Muscle layer of colon (tissue), 2 donors: ENCODE measurements at regions not wholly inside any gene's neighbourhood (a gene's known extent, or its start where the extent isn't known, plus 50 kb on each side); places are given as distances from the start of the nearest gene placed in this dataset.

Experiments used
- H3K27ac ChIP-seq: one replicate; pipeline ENCODE4 v1.7.0; 2013; ENCODE audit warnings: low read depth, mild to moderate bottlenecking, low read length, moderate library complexity
- H3K27me3 ChIP-seq, 2 donors: one replicate each; pipeline ENCODE4 v1.7.0; 2013; ENCODE audit warnings: low read length in 2 of 2, mild to moderate bottlenecking in 2 of 2; ENCODE audit not compliant: insufficient read depth in 2 of 2, control insufficient read depth in 1 of 2
- H3K36me3 ChIP-seq: one replicate; pipeline ENCODE4 v1.7.0; 2013; ENCODE audit warnings: mild to moderate bottlenecking, low read length; ENCODE audit not compliant: insufficient read depth
- H3K4me1 ChIP-seq: one replicate; pipeline ENCODE4 v1.7.0; 2013; ENCODE audit warnings: mild to moderate bottlenecking, low read length; ENCODE audit not compliant: insufficient read depth
- H3K4me3 ChIP-seq, 2 donors: one replicate each; pipeline ENCODE4 v1.7.0; 2013; ENCODE audit warnings: low read length in 2 of 2, low read depth in 1 of 2, mild to moderate bottlenecking in 1 of 2, moderate library complexity in 1 of 2
- H3K9ac ChIP-seq: one replicate; pipeline ENCODE4 v1.7.0; 2013; ENCODE audit warnings: low read length
- H3K9me3 ChIP-seq: one replicate; pipeline ENCODE4 v1.7.0; 2013; ENCODE audit warnings: mild to moderate bottlenecking, low read length
- donor health status: abdominal sarcoma.
- donor health status: Adenocarcinoma of cecum.

DNA sequence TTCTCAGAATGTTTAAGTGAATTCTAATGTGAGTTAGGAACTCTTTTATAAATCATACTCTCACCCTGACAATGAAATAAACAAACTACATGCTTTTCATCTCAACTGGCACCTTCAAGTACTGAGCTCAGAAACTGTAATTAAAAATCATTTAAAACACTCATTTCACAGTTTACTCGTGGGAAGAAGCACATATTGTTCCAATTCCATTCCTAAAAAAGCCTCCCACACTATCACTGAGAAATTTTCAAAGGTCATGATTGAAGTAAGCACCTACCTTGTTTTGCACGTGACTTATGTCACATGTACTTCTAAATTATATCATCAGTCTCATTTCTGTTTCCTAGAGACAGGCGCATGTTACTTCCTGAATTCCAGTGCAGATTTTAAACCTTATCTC lies 678.1 kb upstream of the SLC8A1 start:
- Histone ChIP-seq H3K27ac (no peak overlapping the region), H3K4me3 (no peak overlapping the region), H3K27me3 (no peaks in the 10 kb centered on the region)

DNA sequence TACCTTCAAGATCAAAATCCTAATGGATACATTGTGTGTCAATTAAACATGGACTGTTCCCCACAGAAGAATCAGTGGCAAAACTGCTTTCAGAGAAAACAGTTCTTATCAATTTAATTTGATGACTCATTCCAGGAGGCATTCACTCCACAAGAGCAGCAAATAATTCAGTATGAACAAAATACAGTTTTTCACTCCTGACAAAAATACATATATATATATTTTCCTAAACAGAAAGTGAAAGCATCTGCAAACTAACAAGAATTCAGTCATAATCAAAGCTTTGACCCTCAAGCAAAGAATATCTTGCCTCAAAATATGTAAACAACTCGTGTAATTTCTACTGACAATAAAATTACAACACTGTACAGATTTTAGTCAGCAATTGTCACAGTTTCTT lies 685.1 kb upstream of the SLC8A1 start:
- Histone ChIP-seq H3K9ac (no peak overlapping the region), H3K36me3 (no peaks in the 10 kb centered on the region), H3K9me3 (no peaks in the 10 kb centered on the region), H3K4me1 (no peaks in the 10 kb centered on the region), H3K27ac (no peak overlapping the region), H3K4me3 (no peak overlapping the region), H3K27me3 (no peaks in the 10 kb centered on the region)

More for the DNA sequence above, 678.1 kb upstream of the SLC8A1 start:
- no peaks in the 10 kb centered on the region for H3K9me3 ChIP-seq
- no peak overlapping the region for H3K9ac ChIP-seq
- H3K36me3 ChIP-seq = no peaks in the 10 kb centered on the region
- peaks cover 5% of the 10 kb centered on the region for H3K4me1 ChIP-seq

DNA sequence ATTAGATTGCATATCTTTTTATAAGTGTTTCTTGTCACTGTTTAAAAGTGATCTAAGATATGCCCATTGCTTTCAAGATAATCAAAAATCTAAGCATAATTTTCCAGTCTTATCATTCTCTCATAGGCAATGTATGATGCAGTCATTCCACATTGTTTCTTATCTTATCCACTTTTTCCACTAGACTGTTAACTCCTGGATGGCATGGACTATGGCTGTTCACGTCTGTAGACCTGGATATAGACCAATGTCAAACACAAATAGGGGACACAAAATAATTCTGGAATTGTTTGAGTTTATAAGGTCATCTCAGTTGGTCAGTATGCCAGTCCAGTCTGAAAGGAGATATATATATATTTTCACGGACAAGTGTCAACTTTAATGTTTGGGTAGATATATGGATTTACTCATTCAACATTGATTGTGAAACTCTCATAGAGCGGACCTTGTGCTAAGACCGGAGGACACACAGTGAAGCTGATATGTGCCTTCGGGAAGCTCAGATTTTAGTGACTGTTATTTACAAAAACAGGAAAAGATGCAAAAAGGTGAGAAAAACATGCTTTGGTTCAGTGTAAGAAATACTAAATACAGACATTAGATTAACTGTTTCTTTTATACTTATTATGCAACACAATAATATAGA lies 689.4 kb upstream of the SLC8A1 start:
- H3K4me3 ChIP-seq = no peak overlapping the region
- no peaks in the 10 kb centered on the region for H3K4me1 ChIP-seq
- no peaks in the 10 kb centered on the region for H3K27me3 ChIP-seq
- no peaks in the 10 kb centered on the region for H3K9me3 ChIP-seq
- H3K36me3 ChIP-seq = no peaks in the 10 kb centered on the region
- no peak overlapping the region for H3K9ac ChIP-seq
- H3K27ac ChIP-seq = no peak overlapping the region

DNA sequence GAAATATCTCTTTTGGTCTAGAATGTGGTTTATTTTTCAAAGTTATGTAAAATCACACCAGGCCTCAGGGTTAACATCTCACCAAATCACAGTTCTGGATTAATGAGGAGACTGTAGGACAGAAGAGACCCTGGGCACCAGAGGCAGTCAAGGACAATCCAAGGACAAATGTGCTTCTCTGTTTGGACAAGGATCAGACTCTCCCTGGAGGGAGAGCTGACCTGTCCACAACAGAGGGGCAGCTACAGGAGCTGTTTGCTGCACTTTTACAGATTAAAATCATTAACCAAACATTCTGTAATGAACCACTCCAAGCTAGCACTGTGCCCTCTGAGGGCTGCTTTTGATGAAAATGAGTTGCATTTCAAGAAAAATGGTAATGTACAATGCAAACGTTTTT lies 690.6 kb upstream of the SLC8A1 start:
- H3K27me3 ChIP-seq = no peaks in the 10 kb centered on the region
- no peak overlapping the region for H3K9ac ChIP-seq
- H3K9me3 ChIP-seq = no peaks in the 10 kb centered on the region
- H3K36me3 ChIP-seq = no peaks in the 10 kb centered on the region
- no peak overlapping the region for H3K4me3 ChIP-seq
- no peaks in the 10 kb centered on the region for H3K4me1 ChIP-seq
- H3K27ac ChIP-seq = no peak overlapping the region

DNA sequence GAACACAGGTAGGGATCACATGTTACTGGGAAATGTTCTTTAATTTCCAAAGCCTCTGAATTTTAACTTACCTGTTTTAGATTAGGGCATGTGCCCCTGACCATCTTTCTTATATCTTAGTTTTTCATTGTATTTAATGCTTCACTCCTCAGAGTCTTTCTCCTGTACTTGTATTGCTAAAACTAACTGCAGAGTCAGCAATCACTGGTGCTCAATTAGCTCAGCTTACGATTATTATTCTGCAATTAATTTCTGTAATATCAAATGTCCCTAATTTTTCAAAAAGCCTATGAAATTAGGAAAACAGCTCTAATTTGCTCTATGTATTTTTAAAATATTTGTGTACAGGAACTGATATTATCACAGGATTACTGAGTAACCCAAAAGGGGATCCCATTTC lies 693.2 kb upstream of the SLC8A1 start:
- no peaks in the 10 kb centered on the region for H3K4me1 ChIP-seq
- H3K9ac ChIP-seq = no peak overlapping the region
- no peaks in the 10 kb centered on the region for H3K9me3 ChIP-seq
- H3K27me3 ChIP-seq = no peaks in the 10 kb centered on the region
- no peaks in the 10 kb centered on the region for H3K36me3 ChIP-seq
- no peak overlapping the region for H3K27ac ChIP-seq
- H3K4me3 ChIP-seq = no peak overlapping the region

DNA sequence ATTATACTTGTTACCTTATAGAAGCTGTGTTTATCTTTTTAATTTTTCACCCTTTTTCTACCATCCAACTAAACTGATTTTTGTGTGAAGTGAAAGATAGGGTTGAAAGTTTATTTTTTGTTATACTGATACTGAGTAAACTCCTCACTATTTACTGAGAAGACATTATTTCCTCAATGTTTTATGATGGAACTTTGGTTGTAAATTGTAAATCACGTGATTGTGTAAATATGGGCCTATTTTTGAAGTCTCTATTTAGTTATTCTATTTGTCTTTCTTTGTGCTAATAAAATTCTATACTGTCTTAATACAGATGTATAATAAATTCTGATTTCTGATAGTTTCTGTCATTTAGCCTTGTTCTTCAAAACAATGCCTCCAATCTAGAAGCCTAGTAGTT lies 697.2 kb upstream of the SLC8A1 start:
- H3K4me1 ChIP-seq = no peaks in the 10 kb centered on the region
- H3K9ac ChIP-seq = no peak overlapping the region
- no peaks in the 10 kb centered on the region for H3K36me3 ChIP-seq
- H3K27ac ChIP-seq = no peak overlapping the region
- no peaks in the 10 kb centered on the region for H3K27me3 ChIP-seq
- H3K4me3 ChIP-seq = no peak overlapping the region
- H3K9me3 ChIP-seq = no peaks in the 10 kb centered on the region

DNA sequence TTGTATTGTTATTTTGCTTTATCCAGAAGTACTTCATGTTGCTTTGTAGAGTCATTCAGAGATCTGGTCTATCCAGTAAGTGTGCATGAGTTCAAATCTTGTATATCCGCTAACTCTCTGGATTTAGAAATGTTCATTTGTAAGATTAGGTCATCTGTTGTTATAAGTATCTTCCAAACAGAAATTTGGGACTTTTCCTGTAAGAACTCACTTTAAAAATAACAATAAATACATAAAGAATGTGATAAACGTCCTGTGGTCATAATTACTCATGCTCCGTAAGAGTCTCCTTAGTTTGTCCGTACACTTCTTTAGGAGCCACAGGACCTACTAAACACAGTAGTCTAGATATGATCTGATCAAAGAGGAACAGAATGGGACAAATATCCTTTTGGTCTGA lies 699.9 kb upstream of the SLC8A1 start:
- H3K9me3 ChIP-seq = no peaks in the 10 kb centered on the region
- no peaks in the 10 kb centered on the region for H3K4me1 ChIP-seq
- no peak overlapping the region for H3K4me3 ChIP-seq
- H3K36me3 ChIP-seq = no peaks in the 10 kb centered on the region
- H3K9ac ChIP-seq = no peak overlapping the region
- no peaks in the 10 kb centered on the region for H3K27me3 ChIP-seq
- H3K27ac ChIP-seq = no peak overlapping the region

DNA sequence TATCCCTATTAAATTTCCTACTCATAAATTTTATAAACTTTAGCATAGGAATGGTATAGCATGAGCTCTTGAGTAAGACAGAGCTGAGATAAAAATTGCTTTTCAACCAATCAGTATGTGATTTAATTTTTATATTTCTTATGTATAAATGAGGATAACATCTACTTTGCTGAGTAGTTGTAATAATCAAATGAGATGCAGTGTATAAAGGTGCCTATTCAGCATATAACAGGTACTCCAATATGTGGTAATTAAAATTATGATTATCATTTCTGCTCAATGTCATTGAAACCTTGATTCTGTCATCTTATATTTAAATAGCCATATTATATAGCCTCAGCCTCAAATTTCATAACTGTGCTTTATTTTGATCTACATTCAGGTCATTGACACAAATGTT lies 700.4 kb upstream of the SLC8A1 start:
- Histone ChIP-seq H3K9me3 (no peaks in the 10 kb centered on the region), H3K4me3 (no peak overlapping the region), H3K9ac (no peak overlapping the region), H3K36me3 (no peaks in the 10 kb centered on the region), H3K27ac (no peak overlapping the region), H3K4me1 (no peaks in the 10 kb centered on the region), H3K27me3 (no peaks in the 10 kb centered on the region)

DNA sequence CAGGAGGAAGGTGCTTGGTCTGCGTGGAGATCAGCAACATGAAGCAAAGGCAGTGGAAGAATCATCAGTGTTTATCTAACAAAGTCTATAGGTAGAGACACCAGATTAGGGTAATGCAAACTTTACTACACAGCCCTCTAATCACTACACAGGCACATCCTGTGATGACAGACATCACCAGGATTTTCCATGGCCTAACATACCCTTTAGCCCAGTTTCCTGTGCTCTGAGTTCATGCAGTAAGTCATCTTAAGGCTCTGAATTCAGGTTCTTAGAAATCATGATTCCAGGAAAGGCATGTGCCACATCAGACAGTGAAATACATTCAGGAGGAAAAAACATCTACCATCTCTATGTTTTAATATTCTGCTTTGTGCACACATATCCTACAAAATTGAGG lies 708.5 kb upstream of the SLC8A1 start:
- Histone ChIP-seq H3K27me3 (no peaks in the 10 kb centered on the region), H3K36me3 (no peaks in the 10 kb centered on the region), H3K27ac (no peak overlapping the region), H3K4me1 (no peaks in the 10 kb centered on the region), H3K9me3 (no peaks in the 10 kb centered on the region), H3K9ac (no peak overlapping the region), H3K4me3 (no peak overlapping the region)

DNA sequence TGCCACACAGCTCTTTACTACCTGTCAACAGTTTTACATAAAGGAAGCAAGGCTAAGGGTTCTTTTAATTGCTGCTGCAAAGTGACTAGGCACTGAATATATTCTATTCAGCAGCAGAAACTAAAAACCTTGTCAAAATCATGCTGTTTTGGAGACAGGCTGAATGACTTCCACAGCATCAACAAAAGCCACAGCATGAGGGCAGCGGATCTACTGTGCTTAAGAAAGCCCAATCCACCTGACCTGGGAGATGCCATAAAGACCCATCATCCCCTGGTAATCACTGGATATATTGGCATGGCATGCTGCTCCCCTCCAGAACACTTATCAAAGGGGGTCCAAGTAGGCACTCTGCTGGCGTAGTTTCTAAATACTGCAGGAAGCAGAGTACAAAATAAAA lies 715.1 kb upstream of the SLC8A1 start:
- no peaks in the 10 kb centered on the region for H3K4me1 ChIP-seq
- no peaks in the 10 kb centered on the region for H3K36me3 ChIP-seq
- no peak overlapping the region for H3K4me3 ChIP-seq
- H3K9me3 ChIP-seq = no peaks in the 10 kb centered on the region
- H3K27me3 ChIP-seq = no peaks in the 10 kb centered on the region
- H3K9ac ChIP-seq = no peak overlapping the region
- H3K27ac ChIP-seq = no peak overlapping the region

DNA sequence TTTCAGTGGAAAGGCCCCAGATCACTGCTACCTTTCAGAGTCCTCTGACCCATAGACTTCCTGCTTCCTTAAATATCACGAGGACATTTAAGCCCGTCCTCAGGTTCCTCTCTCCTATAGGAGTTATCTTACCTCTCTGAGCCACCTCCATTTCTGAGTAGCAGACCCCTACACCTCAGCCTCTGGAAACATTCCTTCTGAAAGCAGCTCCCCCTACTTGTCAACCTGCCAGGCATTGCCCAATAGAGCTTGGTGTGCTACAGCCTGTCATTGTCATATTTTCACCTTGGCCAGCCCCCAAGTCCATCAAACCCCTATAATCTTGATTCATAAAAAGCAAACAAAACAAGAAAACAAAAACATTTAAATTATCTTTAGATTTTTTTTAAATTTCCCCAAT lies 717.9 kb upstream of the SLC8A1 start:
- H3K27ac ChIP-seq = no peak overlapping the region
- no peak overlapping the region for H3K4me3 ChIP-seq
- H3K9me3 ChIP-seq = no peaks in the 10 kb centered on the region
- no peaks in the 10 kb centered on the region for H3K27me3 ChIP-seq
- no peak overlapping the region for H3K9ac ChIP-seq
- H3K4me1 ChIP-seq = no peaks in the 10 kb centered on the region
- H3K36me3 ChIP-seq = no peaks in the 10 kb centered on the region

DNA sequence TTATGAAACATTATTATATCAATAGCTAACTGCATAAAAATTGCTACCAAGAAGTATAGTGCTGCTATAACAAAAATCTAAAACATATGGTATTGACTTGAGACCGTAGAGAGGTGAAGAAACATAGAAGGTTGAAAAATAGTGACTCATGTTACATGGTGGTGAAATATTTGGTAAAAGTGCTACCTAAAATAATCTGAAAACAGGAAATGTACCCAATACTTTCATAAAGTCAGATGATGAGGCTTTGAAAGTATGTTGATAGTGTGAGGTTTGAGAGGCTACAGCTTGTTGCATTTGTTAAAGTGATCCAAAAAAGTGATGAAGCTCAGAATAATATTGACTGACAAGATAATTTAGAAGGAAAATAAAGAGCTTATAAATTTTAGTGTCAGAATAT lies 718.7 kb upstream of the SLC8A1 start:
- no peak overlapping the region for H3K27ac ChIP-seq
- H3K4me3 ChIP-seq = no peak overlapping the region
- H3K27me3 ChIP-seq = no peaks in the 10 kb centered on the region
- H3K4me1 ChIP-seq = no peaks in the 10 kb centered on the region
- no peaks in the 10 kb centered on the region for H3K9me3 ChIP-seq
- no peak overlapping the region for H3K9ac ChIP-seq
- H3K36me3 ChIP-seq = no peaks in the 10 kb centered on the region
